ENCODE measurements at regions not wholly inside any gene's neighbourhood (a gene's known extent, or its start where the extent isn't known, plus 50 kb on each side); places are given as distances from the start of the nearest gene placed in this dataset.

GRCh38 chr2:8168022-8168717 is 513.7 kb upstream of the ID2 start:
- DNase-seq (ENCODE audit: low read depth), result no peak

- DNase-seq (ENCODE audit: low read depth), result no peak
These were observed 512.9 kb upstream of the ID2 start for GRCh38 chr2:8168876-8169424.

GRCh38 chr2:8169443-8169842 is 512.4 kb upstream of the ID2 start:
- DNase-seq (ENCODE audit: low read depth), result no peak

GRCh38 chr2:8170552-8171327 is 511.1 kb upstream of the ID2 start:
- no peak for DNase-seq (ENCODE audit: low read depth)

GRCh38 chr2:8171608-8172007 is 510.2 kb upstream of the ID2 start:
- DNase-seq (ENCODE audit: low read depth), result no peak

- DNase-seq (ENCODE audit: low read depth), result no peak
These were observed 509.2 kb upstream of the ID2 start for GRCh38 chr2:8172661-8173060.

GRCh38 chr2:8174641-8175257 is 507.1 kb upstream of the ID2 start:
- DNase-seq (ENCODE audit: low read depth), result no peak

- no peak for DNase-seq (ENCODE audit: low read depth)
These were observed 505.0 kb upstream of the ID2 start for GRCh38 chr2:8176887-8177286.

GRCh38 chr2:8177566-8177965 is 504.3 kb upstream of the ID2 start:
- no peak for DNase-seq (ENCODE audit: low read depth)

- no peak for DNase-seq (ENCODE audit: low read depth)
These were observed 502.9 kb upstream of the ID2 start for GRCh38 chr2:8178911-8179310.

- DNase-seq (ENCODE audit: low read depth), result no peak
These were observed 492.5 kb upstream of the ID2 start for GRCh38 chr2:8189316-8189715.

GRCh38 chr2:8190279-8190678 is 491.6 kb upstream of the ID2 start:
- no peak for DNase-seq (ENCODE audit: low read depth)

- DNase-seq (ENCODE audit: low read depth), result no peak
These were observed 490.4 kb upstream of the ID2 start for GRCh38 chr2:8191427-8191826.

GRCh38 chr2:8193146-8193545 is 488.7 kb upstream of the ID2 start:
- DNase-seq (ENCODE audit: low read depth), result no peak

- DNase-seq (ENCODE audit: low read depth), result no peak
These were observed 487.9 kb upstream of the ID2 start for GRCh38 chr2:8193686-8194615.

- DNase-seq (ENCODE audit: low read depth), result no peak
These were observed 486.1 kb upstream of the ID2 start for GRCh38 chr2:8195784-8196183.

- no peak for DNase-seq (ENCODE audit: low read depth)
These were observed 485.5 kb upstream of the ID2 start for GRCh38 chr2:8196316-8196715.

- no peak for DNase-seq (ENCODE audit: low read depth)
These were observed 484.8 kb upstream of the ID2 start for GRCh38 chr2:8197101-8197500.

GRCh38 chr2:8197825-8198224 is 484.0 kb upstream of the ID2 start:
- DNase-seq (ENCODE audit: low read depth), result no peak

- DNase-seq (ENCODE audit: low read depth), result no peak
These were observed 483.0 kb upstream of the ID2 start for GRCh38 chr2:8198766-8199382.

- no peak for DNase-seq (ENCODE audit: low read depth)
These were observed 479.7 kb upstream of the ID2 start for GRCh38 chr2:8202132-8202531.

All from CMK (cell line).